Bronchial epithelial cell (primary cell): ENCODE measurements at regions not wholly inside any gene's neighbourhood (a gene's known extent, or its start where the extent isn't known, plus 50 kb on each side); places are given as distances from the start of the nearest gene placed in this dataset.
A peak's percentile ranks its signal among the peaks of the same experiment; 100 is the strongest.

Source experiments
- DNase-seq: peaks from one replicate; pipeline ENCODE4 v3.0.0-alpha.2; 2010; ENCODE audit warnings: low read depth
- FAIRE-seq: peaks from 2 replicates; lab custom pipeline; 2011; peaks lifted over from hg19 to GRCh38; lab: Jason Lieb, UNC
- H3K27me3 ChIP-seq: 2 replicates; pipeline ENCODE4 v1.5.1; 2011; ENCODE audit warnings: low read length; ENCODE audit not compliant: control insufficient read depth, insufficient read depth
- H3K36me3 ChIP-seq: 2 replicates; pipeline ENCODE4 v1.5.1; 2011; ENCODE audit warnings: low read length; ENCODE audit not compliant: control insufficient read depth, insufficient read depth
- H3K4me3 ChIP-seq: 2 replicates; pipeline ENCODE4 v1.5.1; 2011; ENCODE audit warnings: mild to moderate bottlenecking, low read depth, low read length, control low read depth
- CTCF ChIP-seq: IDR thresholded peaks from 2 replicates; pipeline ENCODE4 v1.5.1; 2011; ENCODE audit warnings: mild to moderate bottlenecking, moderate library complexity, low read length, control low read depth, inconsistent platforms; ENCODE audit not compliant: insufficient read depth, severe bottlenecking

DNA sequence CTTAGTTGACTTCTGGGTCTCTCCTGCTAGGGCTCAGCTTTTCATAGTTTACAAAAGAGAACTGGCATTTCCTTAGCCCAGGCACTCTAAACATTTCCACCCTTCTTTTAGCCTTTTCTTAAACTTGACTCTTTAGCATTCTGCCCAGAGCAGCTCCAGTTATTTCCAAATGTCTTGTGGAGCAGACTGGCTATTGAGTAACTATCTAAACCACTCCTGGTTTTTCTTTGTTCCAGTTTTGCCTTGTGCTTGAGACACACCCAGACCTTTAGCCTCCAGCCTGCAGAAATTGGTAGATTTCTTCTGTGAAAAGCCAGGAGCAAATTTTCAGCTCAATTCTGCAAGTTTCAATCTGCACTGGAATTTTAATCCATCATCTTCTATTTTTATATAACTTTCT lies 1813.1 kb downstream of the OLFM4 start:
- H3K27me3 ChIP-seq: no peaks in the 10 kb centered on the region
- H3K4me3 ChIP-seq: no peak overlapping the region
- DNase-seq (no peak), FAIRE-seq (no peak)
- no peak for TF ChIP-seq CTCF
- H3K36me3 ChIP-seq: no peaks in the 10 kb centered on the region

- H3K4me3 ChIP-seq: no peak overlapping the region
- TF ChIP-seq CTCF: no peak
- H3K27me3 ChIP-seq: no peaks in the 10 kb centered on the region
- no peak for DNase-seq
- H3K36me3 ChIP-seq: no peaks in the 10 kb centered on the region
- no peak for FAIRE-seq
These were observed 1816.8 kb downstream of the OLFM4 start for GRCh38 chr13:54845351-54845965.

DNA sequence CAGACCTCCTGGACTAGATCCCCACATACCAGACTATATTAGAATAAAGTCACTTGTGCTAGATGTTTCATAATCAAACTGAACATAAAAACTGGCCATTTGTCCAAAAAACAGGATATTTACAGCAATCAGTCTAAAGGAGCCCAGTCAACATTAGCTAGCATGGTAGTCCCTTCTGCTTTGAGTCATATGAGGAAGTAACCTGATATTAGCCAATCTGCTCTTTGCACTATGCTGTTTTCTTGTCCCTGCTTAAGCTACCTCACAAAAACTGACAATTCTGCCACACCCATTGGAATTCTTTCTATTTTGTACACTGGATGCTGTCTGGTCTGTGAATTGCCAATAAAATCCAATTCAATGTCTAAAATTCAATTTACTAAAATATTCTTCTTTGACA lies 1824.2 kb downstream of the OLFM4 start:
- no peak for FAIRE-seq
- Histone ChIP-seq H3K4me3 (no peak overlapping the region), H3K27me3 (no peaks in the 10 kb centered on the region), H3K36me3 (no peaks in the 10 kb centered on the region)
- no peak for TF ChIP-seq CTCF
- peak; percentile 3 for DNase-seq

GRCh38 chr13:54859827-54860226 lies 1831.2 kb downstream of the OLFM4 start:
- Histone ChIP-seq H3K27me3 (no peaks in the 10 kb centered on the region), H3K4me3 (no peak overlapping the region), H3K36me3 (no peaks in the 10 kb centered on the region)
- TF ChIP-seq CTCF: no peak
- FAIRE-seq (no peak), DNase-seq (peak; percentile 23)

DNA sequence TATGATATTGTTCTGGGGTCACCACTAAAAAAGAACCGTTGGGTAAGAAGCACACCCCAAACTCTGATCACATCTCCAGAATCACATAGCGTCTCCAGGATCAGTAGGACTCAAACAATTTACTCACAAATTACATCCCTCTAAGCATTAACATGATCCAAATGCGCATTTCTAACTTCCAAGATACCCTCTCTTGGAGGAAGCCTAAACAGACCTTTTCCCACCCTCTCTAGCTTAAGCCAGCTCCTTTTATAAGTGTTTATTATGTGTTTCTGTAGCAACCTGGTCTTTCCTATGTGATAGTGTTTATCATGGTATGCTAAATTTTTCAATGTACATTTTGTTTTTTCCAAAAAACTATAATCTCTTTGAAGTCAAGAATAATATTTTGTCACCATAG lies 1846.5 kb downstream of the OLFM4 start:
- DNase-seq (no peak), FAIRE-seq (no peak)
- Histone ChIP-seq H3K36me3 (no peaks in the 10 kb centered on the region), H3K27me3 (no peaks in the 10 kb centered on the region), H3K4me3 (no peak overlapping the region)
- no peak for TF ChIP-seq CTCF

DNA sequence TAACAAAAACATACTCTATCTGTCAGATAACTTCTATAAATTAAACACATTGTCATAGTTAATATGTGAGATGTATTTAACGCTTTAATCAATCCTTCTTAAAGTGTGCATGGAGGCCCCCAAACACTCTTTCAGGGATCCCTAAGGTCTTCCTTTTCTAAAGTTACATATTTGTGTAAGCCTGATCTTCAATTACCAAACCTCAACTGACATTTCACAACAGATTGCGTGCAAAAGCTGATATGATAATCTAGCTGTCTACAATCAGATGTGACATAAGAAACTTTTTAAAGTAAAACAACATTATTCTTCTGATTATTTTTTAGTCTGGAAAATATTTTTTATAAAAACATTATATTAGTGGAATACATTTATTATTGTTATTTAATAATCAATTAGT lies 1850.4 kb downstream of the OLFM4 start:
- TF ChIP-seq CTCF: no peak
- DNase-seq: no peak
- H3K4me3 ChIP-seq: no peak overlapping the region
- no peak for FAIRE-seq
- no peaks in the 10 kb centered on the region for H3K36me3 ChIP-seq
- no peaks in the 10 kb centered on the region for H3K27me3 ChIP-seq
